Neuronal stem cell (in vitro differentiated cells): ENCODE measurements at regions not wholly inside any gene's neighbourhood (a gene's known extent, or its start where the extent isn't known, plus 50 kb on each side); places are given as distances from the start of the nearest gene placed in this dataset.

Experiments
- DNase-seq: peaks from one replicate; pipeline ENCODE4 v3.0.0-alpha.2; 2013; ENCODE audit warnings: low spot score
- H2AFZ ChIP-seq: one replicate; pipeline ENCODE4 v1.6.1; 2013; ENCODE audit warnings: mild to moderate bottlenecking, low read length, inconsistent platforms
- H2AK5ac ChIP-seq: 2 replicates; pipeline ENCODE4 v1.6.1; 2013; ENCODE audit warnings: low read depth, mild to moderate bottlenecking, inconsistent platforms, low read length, moderate library complexity, mixed read lengths
- H2BK120ac ChIP-seq: 2 replicates; pipeline ENCODE4 v1.6.1; 2013; ENCODE audit warnings: low read depth, mild to moderate bottlenecking, inconsistent platforms, low read length, moderate library complexity, mixed read lengths
- H2BK12ac ChIP-seq: one replicate; pipeline ENCODE4 v1.6.1; 2013; ENCODE audit warnings: low read length, inconsistent platforms
- H2BK15ac ChIP-seq: 2 replicates; pipeline ENCODE4 v1.6.1; 2013; ENCODE audit warnings: mild to moderate bottlenecking, low read length, inconsistent platforms, mixed read lengths
- H2BK5ac ChIP-seq: one replicate; pipeline ENCODE4 v1.6.1; 2013; ENCODE audit warnings: inconsistent platforms, mild to moderate bottlenecking, low read length, moderate library complexity
- H3K14ac ChIP-seq: one replicate; pipeline ENCODE4 v1.6.1; 2013; ENCODE audit warnings: low read length, inconsistent platforms
- H3K18ac ChIP-seq: 2 replicates; pipeline ENCODE4 v1.6.1; 2013; ENCODE audit warnings: low read length, inconsistent platforms
- H3K23ac ChIP-seq: 2 replicates; pipeline ENCODE4 v1.6.1; 2013; ENCODE audit warnings: low read depth, mild to moderate bottlenecking, mixed read lengths, low read length, inconsistent platforms; ENCODE audit not compliant: poor library complexity
- H3K27ac ChIP-seq: replicated peaks from 3 replicates; pipeline ENCODE4 v1.5.1; 2013; ENCODE audit warnings: low read length, inconsistent platforms
- H3K27me3 ChIP-seq, 3 experiments: 2 replicates each; pipeline ENCODE4 v1.6.1; 2013; ENCODE audit warnings: low read length in 3 of 3, mild to moderate bottlenecking in 2 of 3, inconsistent platforms in 1 of 3, low read depth in 1 of 3, mixed read lengths in 1 of 3, moderate library complexity in 1 of 3; ENCODE audit not compliant: control insufficient read depth in 3 of 3, insufficient read depth in 3 of 3
- H3K36me3 ChIP-seq, 2 donors: replicated peaks in 1 of 2; 2 replicates each; pipeline ENCODE4 v1.6.1; 2013; ENCODE audit warnings: low read length in 2 of 2; ENCODE audit not compliant: control insufficient read depth in 2 of 2, insufficient read depth in 2 of 2
- H3K4ac ChIP-seq: 2 replicates; pipeline ENCODE4 v1.6.1; 2013; ENCODE audit warnings: inconsistent platforms, mild to moderate bottlenecking, low read length, moderate library complexity
- H3K4me1 ChIP-seq, 2 donors: 1 replicate in 1 of 2; 2 replicates in 1 of 2; pipeline ENCODE4 v1.6.1; 2013; ENCODE audit warnings: low read length in 2 of 2, low read depth in 1 of 2; ENCODE audit not compliant: control insufficient read depth in 2 of 2, insufficient read depth in 1 of 2
- H3K4me2 ChIP-seq: one replicate; pipeline ENCODE4 v1.6.1; 2013; ENCODE audit warnings: mild to moderate bottlenecking, low read length, inconsistent platforms; ENCODE audit not compliant: insufficient read depth, poor library complexity, severe bottlenecking
- H3K4me3 ChIP-seq, 2 donors: 2 replicates each; pipeline ENCODE4 v1.5.1; 2013; ENCODE audit warnings: low read length in 2 of 2, mild to moderate bottlenecking in 2 of 2, inconsistent platforms in 1 of 2, moderate library complexity in 1 of 2
- H3K79me1 ChIP-seq: one replicate; pipeline ENCODE4 v1.6.1; 2013; ENCODE audit warnings: low read depth, mild to moderate bottlenecking, inconsistent platforms, low read length, moderate library complexity
- H3K9ac ChIP-seq: one replicate; pipeline ENCODE4 v1.6.1; 2013; ENCODE audit warnings: mild to moderate bottlenecking, low read depth, low read length, inconsistent platforms; ENCODE audit not compliant: poor library complexity
- H3K9me3 ChIP-seq, 2 donors: replicated peaks in 1 of 2; 2 replicates each; pipeline versions ENCODE3 to v1.6.1; 2013; ENCODE audit warnings: low read length in 2 of 2, mild to moderate bottlenecking in 2 of 2, inconsistent platforms in 1 of 2, low read depth in 1 of 2, mixed read lengths in 1 of 2, moderate library complexity in 1 of 2; ENCODE audit not compliant: control insufficient read depth in 2 of 2, insufficient read depth in 1 of 2
- H4K8ac ChIP-seq: one replicate; pipeline ENCODE4 v1.6.1; 2013; ENCODE audit warnings: low read depth, mild to moderate bottlenecking, inconsistent platforms, low read length, moderate library complexity
- H4K91ac ChIP-seq: one replicate; pipeline ENCODE4 v1.6.1; 2013; ENCODE audit warnings: low read length, low read depth, mild to moderate bottlenecking, inconsistent platforms; ENCODE audit not compliant: poor library complexity
- WGBS, 2 donors: extraction: QIAGEN DNeasy Blood & Tissue Kit; methylation state at CpG; one replicate each; pipeline ENCODE4 v1.1.7; 2013; ENCODE audit warnings: missing lambda C conversion rate in 2 of 2, mixed read lengths in 1 of 2; ENCODE audit not compliant: insufficient read length in 2 of 2, insufficient replicate concordance in 1 of 2; ENCODE audit errors: extremely low coverage in 2 of 2; 5-methylcytosine and 5-hydroxymethylcytosine counted together

DNA sequence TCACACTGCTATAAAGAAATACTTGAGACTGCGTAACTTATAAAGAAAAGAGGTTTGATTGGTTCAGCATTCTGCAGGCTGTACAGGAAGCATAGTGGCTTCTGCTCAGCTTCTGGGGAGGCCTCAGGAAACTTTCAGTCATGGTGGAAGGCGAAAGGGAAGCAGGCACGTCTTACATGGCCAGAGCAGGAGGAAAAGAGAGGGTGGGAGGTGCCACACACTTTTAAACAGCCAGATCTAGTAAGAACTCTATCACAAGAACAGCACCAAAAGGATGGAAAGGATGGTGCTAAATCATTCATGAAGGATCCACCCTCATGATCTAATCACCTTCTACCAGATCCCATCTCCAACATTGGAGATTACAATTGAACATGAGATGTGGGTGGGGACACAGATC lies 145.5 kb upstream of the OSR1 start:
- no peak overlapping the region for H2BK120ac ChIP-seq
- no peak overlapping the region for H3K4ac ChIP-seq
- H3K4me1 ChIP-seq: no peaks in the 10 kb centered on the region
- H3K14ac ChIP-seq: no peak overlapping the region
- H2BK12ac ChIP-seq: no peak overlapping the region
- no peak overlapping the region for H3K18ac ChIP-seq
- H2BK15ac ChIP-seq: no peak overlapping the region
- no peak overlapping the region for H2AK5ac ChIP-seq
- H3K27me3 ChIP-seq: no peaks in the 10 kb centered on the region
- DNase-seq: no peak
- no peak overlapping the region for H3K4me2 ChIP-seq
- no peaks in the 10 kb centered on the region for H3K36me3 ChIP-seq
- H4K8ac ChIP-seq: no peak overlapping the region
- H3K27ac ChIP-seq: no peak overlapping the region
- no peaks in the 10 kb centered on the region for H3K79me1 ChIP-seq
- H3K9ac ChIP-seq: no peak overlapping the region
- no peak overlapping the region for H2BK5ac ChIP-seq
- no peak overlapping the region for H2AFZ ChIP-seq
- WGBS, 2 donors: no CpG with 5 or more reads among the region's 3 CpGs
- H3K9me3 ChIP-seq: no peaks in the 10 kb centered on the region
- no peak overlapping the region for H4K91ac ChIP-seq
- H3K23ac ChIP-seq: no peak overlapping the region
- no peak overlapping the region for H3K4me3 ChIP-seq

DNA sequence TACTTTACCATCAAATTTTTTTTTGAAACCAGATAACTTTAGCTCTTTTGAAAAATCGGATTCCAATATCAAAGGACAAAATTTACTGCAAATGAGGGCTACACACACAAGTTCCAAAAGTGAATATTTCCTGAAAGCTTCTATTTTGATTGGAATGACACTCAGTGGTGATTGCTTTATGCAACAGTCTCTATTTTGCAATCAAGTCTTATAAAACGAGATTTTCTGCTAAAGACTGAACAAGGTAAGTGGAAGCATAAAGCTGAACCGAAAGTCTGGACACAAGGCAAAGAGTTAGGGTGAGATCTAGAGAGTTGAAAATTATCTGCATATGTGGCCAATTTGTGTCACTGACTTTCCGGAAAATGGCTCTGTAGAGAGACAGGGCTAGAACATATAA lies 145.0 kb upstream of the OSR1 start:
- no CpG with 5 or more reads among the region's 4 CpGs for WGBS, 2 donors
- Histone ChIP-seq H2BK12ac (no peak overlapping the region), H3K36me3 (no peaks in the 10 kb centered on the region), H2BK5ac (no peak overlapping the region), H2BK15ac (no peak overlapping the region), H3K27ac (no peak overlapping the region), H3K4ac (no peak overlapping the region), H4K8ac (no peak overlapping the region), H3K79me1 (no peaks in the 10 kb centered on the region), H3K14ac (no peak overlapping the region), H2BK120ac (no peak overlapping the region), H3K27me3 (no peaks in the 10 kb centered on the region), H3K18ac (no peak overlapping the region), H3K9ac (no peak overlapping the region), H2AFZ (no peak overlapping the region), H3K4me2 (no peak overlapping the region), H2AK5ac (no peak overlapping the region), H3K9me3 (no peaks in the 10 kb centered on the region), H3K4me3 (no peak overlapping the region), H3K23ac (no peak overlapping the region), H4K91ac (no peak overlapping the region), H3K4me1 (no peaks in the 10 kb centered on the region)
- DNase-seq: no peak

DNA sequence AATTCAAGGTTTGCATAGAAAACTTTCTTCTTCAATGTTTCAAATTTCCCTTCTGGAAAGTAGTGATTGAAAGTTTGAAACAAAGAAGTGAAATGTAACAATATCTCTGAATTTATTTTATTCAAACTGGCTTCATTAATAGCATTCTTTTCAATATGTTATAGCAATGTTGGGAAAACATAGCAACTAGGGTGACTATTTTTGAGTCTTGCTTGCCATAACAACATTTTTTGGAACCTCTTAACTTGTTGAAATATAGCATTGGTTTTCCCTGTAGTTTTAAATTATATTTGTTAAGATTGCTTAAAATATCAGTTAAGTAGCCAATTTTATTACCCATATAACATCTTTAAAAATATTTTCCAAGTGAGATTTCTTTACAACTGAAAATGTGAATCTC lies 141.7 kb upstream of the OSR1 start:
- Histone ChIP-seq H3K4me3 (no peak overlapping the region), H3K9me3 (no peaks in the 10 kb centered on the region), H3K4me1 (no peaks in the 10 kb centered on the region), H2AK5ac (no peak overlapping the region), H3K9ac (no peak overlapping the region), H3K27me3 (no peaks in the 10 kb centered on the region), H2BK5ac (no peak overlapping the region), H3K27ac (no peak overlapping the region), H3K23ac (no peak overlapping the region), H3K36me3 (no peaks in the 10 kb centered on the region), H4K8ac (no peak overlapping the region), H2AFZ (no peak overlapping the region), H3K14ac (no peak overlapping the region), H4K91ac (no peak overlapping the region), H2BK15ac (no peak overlapping the region), H3K4me2 (no peak overlapping the region), H3K4ac (no peak overlapping the region), H3K18ac (no peak overlapping the region), H2BK12ac (no peak overlapping the region), H3K79me1 (no peaks in the 10 kb centered on the region), H2BK120ac (no peak overlapping the region)
- DNase-seq: no peak

DNA sequence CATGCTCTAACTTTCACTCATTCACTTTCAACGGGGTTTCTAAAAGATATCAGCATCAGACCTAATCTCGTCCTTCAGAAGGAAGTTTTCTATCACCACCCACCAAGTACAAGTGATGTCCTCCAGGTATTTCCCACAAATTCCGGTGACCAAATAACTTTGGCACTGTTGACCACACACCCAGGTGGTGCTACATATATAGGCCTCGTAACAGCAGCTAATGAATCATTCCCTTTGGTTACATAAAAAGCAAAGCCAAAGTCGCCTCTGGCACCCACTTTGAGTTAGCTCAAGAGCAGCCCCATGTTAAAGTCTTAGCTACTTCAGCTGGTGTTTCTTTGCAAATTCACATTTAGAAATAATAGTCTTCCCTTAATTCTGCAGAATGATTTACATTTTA lies 138.2 kb upstream of the OSR1 start:
- no peak overlapping the region for H2BK15ac ChIP-seq
- no peaks in the 10 kb centered on the region for H3K36me3 ChIP-seq
- H3K79me1 ChIP-seq: no peaks in the 10 kb centered on the region
- H3K18ac ChIP-seq: no peak overlapping the region
- no peak overlapping the region for H3K4me2 ChIP-seq
- H2AK5ac ChIP-seq: no peak overlapping the region
- no peak overlapping the region for H3K27ac ChIP-seq
- no peak overlapping the region for H2BK120ac ChIP-seq
- H2BK5ac ChIP-seq: no peak overlapping the region
- H3K4me3 ChIP-seq: no peak overlapping the region
- H3K27me3 ChIP-seq: peaks cover 0 to 3% (median 0%) of the 10 kb centered on the region in 3 experiments
- no peaks in the 10 kb centered on the region for H3K4me1 ChIP-seq
- H3K4ac ChIP-seq: no peak overlapping the region
- H3K23ac ChIP-seq: no peak overlapping the region
- no peak overlapping the region for H2AFZ ChIP-seq
- no peak overlapping the region for H3K14ac ChIP-seq
- WGBS, 2 donors: no CpG with 5 or more reads among the region's 5 CpGs
- H2BK12ac ChIP-seq: no peak overlapping the region
- DNase-seq: no peak
- no peak overlapping the region for H4K91ac ChIP-seq
- no peak overlapping the region for H3K9ac ChIP-seq
- no peaks in the 10 kb centered on the region for H3K9me3 ChIP-seq
- no peak overlapping the region for H4K8ac ChIP-seq
